A549 (cell line): ENCODE measurements at regions not wholly inside any gene's neighbourhood (a gene's known extent, or its start where the extent isn't known, plus 50 kb on each side); places are given as distances from the start of the nearest gene placed in this dataset.

Experiments used
- ATAC-seq, 2 experiments: fragments of 200-7000 bp in 1 of 2; fragments of >200 bp in 1 of 2; cut with Nextera tagmentation in 1 of 2; cut with Tn5 transposase in 1 of 2; 3 replicates each; pipeline versions ENCODE4 v1.8.0 to v1.9.1; 2018 to 2020; ENCODE audit warnings: mild to moderate bottlenecking in 1 of 2, moderate library complexity in 1 of 2
- CTCF ChIA-PET: fragments of 300-600 bp; sonication (Branson Sonifier 250); formaldehyde crosslinking; extraction: SDS; loops from one replicate; lab custom pipeline; 2021; ENCODE audit warnings: antibody characterized with exemption, inconsistent platforms; lab: Yijun Ruan, JAX
- POLR2A ChIA-PET: fragments of 350-600 bp; formaldehyde crosslinking; extraction: SDS; loops from one replicate; lab custom pipeline; 2021; ENCODE audit warnings: antibody characterized with exemption, inconsistent platforms; lab: Yijun Ruan, JAX
- DNase-seq, 2 experiments: peaks; one replicate each; pipeline versions ENCODE4 v3.0.0 to v3.0.0-alpha.2; 2011 to 2016; ENCODE audit warnings: low read depth in 1 of 2, low spot score in 1 of 2
- FAIRE-seq: peaks from 2 replicates; lab custom pipeline; 2011; peaks lifted over from hg19 to GRCh38; lab: Jason Lieb, UNC
- H3K27ac ChIP-seq, 2 experiments: fragments of >200 bp; sonication (Bioruptor Twin); formaldehyde crosslinking; 3 replicates each; pipeline ENCODE4 v1.5.1; 2016 to 2017
- H3K4me1 ChIP-seq: fragments of >200 bp; sonication (Bioruptor Twin); formaldehyde crosslinking; 3 replicates; pipeline ENCODE4 v1.6.1; 2016
- H3K4me2 ChIP-seq: fragments of >200 bp; sonication (Bioruptor Twin); formaldehyde crosslinking; 3 replicates; pipeline ENCODE4 v1.6.1; 2016
- H3K4me3 ChIP-seq: fragments of >200 bp; sonication (Bioruptor Twin); formaldehyde crosslinking; 3 replicates; pipeline ENCODE4 v1.5.1; 2016
- H3K9me3 ChIP-seq: fragments of >200 bp; sonication (Bioruptor Twin); formaldehyde crosslinking; 3 replicates; pipeline ENCODE4 v1.6.1; 2016
- BHLHE40 ChIP-seq: IDR thresholded peaks from 2 replicates; pipeline ENCODE4 v1.6.1; 2012; ENCODE audit warnings: low read depth, low read length, inconsistent platforms
- CBX2 ChIP-seq: fragments of 200-600 bp; sonication (generic); IDR thresholded peaks from 2 replicates; pipeline ENCODE4 v1.6.1; 2016; ENCODE audit warnings: low read depth, mild to moderate bottlenecking, borderline replicate concordance
- ELK1 ChIP-seq: fragments of 150-350 bp; IDR thresholded peaks from 2 replicates; pipeline ENCODE4 v1.6.1; 2014; ENCODE audit warnings: low read depth, mild to moderate bottlenecking, low read length
- ESRRA ChIP-seq: fragments of 150-350 bp; IDR thresholded peaks from 2 replicates; pipeline ENCODE4 v1.6.1; 2014; ENCODE audit warnings: mild to moderate bottlenecking, low read length, borderline replicate concordance
- HOXB5 ChIP-seq: fragments of 250-450 bp; sonication (Bioruptor Pico); IDR thresholded peaks from 2 replicates; pipeline ENCODE4 v1.5.0; 2020; ENCODE audit warnings: mild to moderate bottlenecking, moderate library complexity
- JUNB ChIP-seq: fragments of >200 bp; sonication (Bioruptor Twin); formaldehyde crosslinking; IDR thresholded peaks from 2 replicates; pipeline ENCODE4 v1.6.1; 2016
- KDM5A ChIP-seq: fragments of 200-600 bp; sonication (generic); IDR thresholded peaks from 2 replicates; pipeline ENCODE4 v1.6.1; 2016; ENCODE audit warnings: antibody characterized with exemption, mild to moderate bottlenecking
- MAZ ChIP-seq: fragments of 150-350 bp; IDR thresholded peaks from 2 replicates; pipeline ENCODE4 v1.6.1; 2014; ENCODE audit warnings: antibody characterized with exemption, low read depth, low read length, borderline replicate concordance
- NPAS2 ChIP-seq: fragments of 250-450 bp; sonication (Bioruptor Pico); IDR thresholded peaks from 2 replicates; pipeline ENCODE4 v1.8.0; 2022; ENCODE audit warnings: mild to moderate bottlenecking, moderate library complexity, borderline replicate concordance
- RAD21 ChIP-seq, 2 experiments: fragments of >200 bp in 1 of 2; sonication (Bioruptor Twin) in 1 of 2; formaldehyde crosslinking in 1 of 2; IDR thresholded peaks in 1 of 2; conservative IDR thresholded peaks in 1 of 2; 2 replicates in 1 of 2; 3 replicates in 1 of 2; pipeline ENCODE4 v1.6.1; 2012 to 2018; ENCODE audit warnings: inconsistent platforms in 1 of 2
- RFX5 ChIP-seq: fragments of 450-650 bp; IDR thresholded peaks from 2 replicates; pipeline ENCODE4 v1.7.1; 2014; ENCODE audit warnings: antibody characterized with exemption, mild to moderate bottlenecking, moderate library complexity
- RNF2 ChIP-seq: fragments of 200-600 bp; sonication (generic); IDR thresholded peaks from 2 replicates; pipeline ENCODE4 v1.6.1; 2016; ENCODE audit warnings: low read depth, mild to moderate bottlenecking, antibody characterized with exemption, moderate library complexity, borderline replicate concordance
- SMC3 ChIP-seq: fragments of >200 bp; sonication (Bioruptor Twin); formaldehyde crosslinking; IDR thresholded peaks from 3 replicates; pipeline ENCODE4 v1.6.1; 2018; ENCODE audit warnings: inconsistent platforms
- TFCP2L1 ChIP-seq: fragments of 250-450 bp; sonication (Bioruptor Pico); IDR thresholded peaks from 2 replicates; pipeline ENCODE4 v1.5.0; 2021; ENCODE audit warnings: mild to moderate bottlenecking
- TP53 ChIP-seq: fragments of 250-450 bp; sonication (Bioruptor Pico); IDR thresholded peaks from 2 replicates; pipeline ENCODE4 v1.5.0; 2021; ENCODE audit warnings: mild to moderate bottlenecking, moderate library complexity
- ZC3H11A ChIP-seq: fragments of 450-650 bp; IDR thresholded peaks from 2 replicates; pipeline ENCODE4 v1.6.1; 2014; ENCODE audit warnings: antibody characterized with exemption, mild to moderate bottlenecking
- ZNF302 ChIP-seq: fragments of 250-450 bp; sonication (Bioruptor Pico); IDR thresholded peaks from 2 replicates; pipeline ENCODE4 v1.9.0; 2021; ENCODE audit warnings: inconsistent platforms, mild to moderate bottlenecking, moderate library complexity
- WGBS: methylation state at CpG from one replicate; pipeline ENCODE4 v1.1.6; 2017; ENCODE audit errors: missing lambda C conversion rate; 5-methylcytosine and 5-hydroxymethylcytosine counted together
- TF ChIP-seq, protein P1 (sequence below): IDR thresholded peaks from 2 replicates; pipeline ENCODE4 v1.6.1; 2012
- TF ChIP-seq, protein P2 (sequence below): fragments of >200 bp; sonication (Bioruptor Twin); formaldehyde crosslinking; IDR thresholded peaks from 2 replicates; pipeline ENCODE4 v1.6.1; 2016
- TF ChIP-seq, protein P3 (sequence below): fragments of >200 bp; sonication (Bioruptor Twin); formaldehyde crosslinking; IDR thresholded peaks from 3 replicates; pipeline ENCODE4 v1.6.1; 2016
- TF ChIP-seq, protein P4 (sequence below): fragments of 250-450 bp; sonication (Bioruptor Pico); IDR thresholded peaks from 2 replicates; pipeline ENCODE4 v1.5.0; 2020; ENCODE audit warnings: low read depth, mild to moderate bottlenecking, moderate library complexity
- TF ChIP-seq, protein P5 (sequence below): fragments of 200-600 bp; sonication (generic); IDR thresholded peaks from 2 replicates; pipeline ENCODE4 v1.6.1; 2016; ENCODE audit warnings: antibody characterized with exemption, mild to moderate bottlenecking, moderate library complexity

DNA sequence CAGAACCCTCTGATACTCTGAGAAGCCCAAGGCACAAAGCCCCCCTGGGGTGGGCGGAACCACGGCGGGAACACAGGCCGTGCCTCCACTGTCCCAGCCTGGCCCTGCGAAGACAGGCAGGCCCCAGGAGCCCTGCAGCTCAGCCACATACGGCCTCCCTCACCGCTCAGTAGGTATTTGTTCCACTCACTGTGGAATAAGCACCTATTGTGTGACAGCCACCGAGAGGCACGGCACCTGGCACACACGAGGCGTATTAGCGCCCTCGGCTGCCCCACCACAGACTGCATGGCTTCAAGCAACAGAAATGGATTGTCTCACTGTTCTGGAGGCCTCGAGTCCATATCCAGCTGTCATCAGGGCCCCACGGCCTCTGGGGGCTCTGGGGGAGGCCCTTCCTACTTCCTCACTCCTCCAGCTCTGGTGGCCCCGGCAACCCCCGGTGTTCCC lies 66.3 kb downstream of the NCOR2 start:
- TF ChIP-seq CBX2 (no peak), ESRRA (no peak), KDM5A (no peak), HOXB5 (CRISPR knock-in tag) (no peak), SMC3 (no peak), RFX5 (no peak)
- TF ChIP-seq, protein P1, sequence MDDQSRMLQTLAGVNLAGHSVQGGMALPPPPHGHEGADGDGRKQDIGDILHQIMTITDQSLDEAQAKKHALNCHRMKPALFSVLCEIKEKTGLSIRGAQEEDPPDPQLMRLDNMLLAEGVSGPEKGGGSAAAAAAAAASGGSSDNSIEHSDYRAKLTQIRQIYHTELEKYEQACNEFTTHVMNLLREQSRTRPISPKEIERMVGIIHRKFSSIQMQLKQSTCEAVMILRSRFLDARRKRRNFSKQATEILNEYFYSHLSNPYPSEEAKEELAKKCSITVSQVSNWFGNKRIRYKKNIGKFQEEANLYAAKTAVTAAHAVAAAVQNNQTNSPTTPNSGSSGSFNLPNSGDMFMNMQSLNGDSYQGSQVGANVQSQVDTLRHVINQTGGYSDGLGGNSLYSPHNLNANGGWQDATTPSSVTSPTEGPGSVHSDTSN, result no peak
- CTCF ChIA-PET, result interaction anchor here (0.9 to 1.6 kb wide), 3 partner anchors 10 to 266 kb away, joined by 3 to 4 read pairs (median 3); no protein-coding TSS in a partner anchor

GRCh38 chr12:124499898-124500244 lies 67.5 kb downstream of the NCOR2 start:
- Histone ChIP-seq H3K4me2 (no peak overlapping the region), H3K4me1 (peaks cover 23% of the 10 kb centered on the region), H3K27ac (peak overlapping the region in 1 of 2 experiments; percentile 71; a peak in 3 of 6 replicates), H3K9me3 (no peaks in the 10 kb centered on the region), H3K4me3 (no peak overlapping the region)
- ChIA-PET POLR2A (no interaction called here), CTCF (interaction anchor here (1.0 to 1.2 kb wide), 3 partner anchors 10 to 266 kb away, joined by 3 read pairs; no protein-coding TSS in a partner anchor)
- no peak for TF ChIP-seq JUNB
- TF ChIP-seq, protein P2, sequence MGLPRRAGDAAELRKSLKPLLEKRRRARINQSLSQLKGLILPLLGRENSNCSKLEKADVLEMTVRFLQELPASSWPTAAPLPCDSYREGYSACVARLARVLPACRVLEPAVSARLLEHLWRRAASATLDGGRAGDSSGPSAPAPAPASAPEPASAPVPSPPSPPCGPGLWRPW, result no peak
- no peak for TF ChIP-seq CBX2
- no peak for TF ChIP-seq RNF2
- no peak for TF ChIP-seq TFCP2L1
- no peak for TF ChIP-seq ZNF302 (CRISPR knock-in tag)
- no peak for FAIRE-seq
- DNase-seq, result no peak
- no peak for ATAC-seq
- WGBS, result 89% methylated on average over 11 of the region's 11 CpGs

More for the DNA sequence above, 66.3 kb downstream of the NCOR2 start:
- ATAC-seq (peak in 1 of 2 experiments; percentile 7; a peak in 2 of 6 replicates), FAIRE-seq (no peak), DNase-seq (no peak)
- H3K4me1 ChIP-seq, result peaks cover 23% of the 10 kb centered on the region
- no peak overlapping the region for H3K4me3 ChIP-seq
- no peaks in the 10 kb centered on the region for H3K9me3 ChIP-seq
- POLR2A ChIA-PET, result no interaction called here
- no peak overlapping the region for H3K4me2 ChIP-seq
- H3K27ac ChIP-seq, result peak overlapping the region in 1 of 2 experiments; percentile 71; a peak in 3 of 6 replicates
- WGBS, result 91% methylated on average over 16 of the region's 17 CpGs

DNA sequence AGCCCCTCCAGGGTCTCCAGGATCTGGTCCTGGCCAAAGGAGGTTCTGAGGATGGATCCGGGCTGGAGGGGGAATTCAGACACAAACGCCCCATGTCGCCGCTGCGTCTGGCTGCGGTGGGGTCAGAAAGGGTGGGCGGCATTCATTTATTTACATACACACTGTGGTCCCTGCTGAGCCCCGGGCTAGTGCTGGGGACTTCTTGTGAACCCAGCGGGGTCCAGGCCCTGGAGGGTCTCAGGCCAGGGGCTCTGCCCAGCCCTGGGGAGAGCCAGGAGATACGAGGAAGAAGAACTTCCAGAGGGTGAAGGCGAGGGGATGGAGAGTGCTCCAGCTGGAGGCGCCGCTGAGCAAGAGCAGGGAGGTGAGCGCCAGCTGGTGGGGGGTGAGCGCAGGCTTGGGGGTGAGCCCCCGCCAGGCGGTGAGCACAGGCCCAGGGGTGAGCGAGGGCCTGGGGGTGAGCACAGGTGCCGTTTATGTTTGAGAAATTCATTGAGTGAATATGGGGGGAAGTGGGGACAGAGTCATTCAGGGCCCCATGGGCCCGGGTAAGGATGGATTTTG lies 68.1 kb downstream of the NCOR2 start:
- Histone ChIP-seq H3K9me3 (no peaks in the 10 kb centered on the region), H3K4me1 (peaks cover 23% of the 10 kb centered on the region), H3K4me3 (no peak overlapping the region), H3K4me2 (no peak overlapping the region), H3K27ac (peak overlapping the region in 1 of 2 experiments; percentile 71; a peak in 1 of 6 replicates)
- ATAC-seq, result no peak
- no peak for DNase-seq
- TF ChIP-seq TFCP2L1, result no peak
- TF ChIP-seq, protein P3, sequence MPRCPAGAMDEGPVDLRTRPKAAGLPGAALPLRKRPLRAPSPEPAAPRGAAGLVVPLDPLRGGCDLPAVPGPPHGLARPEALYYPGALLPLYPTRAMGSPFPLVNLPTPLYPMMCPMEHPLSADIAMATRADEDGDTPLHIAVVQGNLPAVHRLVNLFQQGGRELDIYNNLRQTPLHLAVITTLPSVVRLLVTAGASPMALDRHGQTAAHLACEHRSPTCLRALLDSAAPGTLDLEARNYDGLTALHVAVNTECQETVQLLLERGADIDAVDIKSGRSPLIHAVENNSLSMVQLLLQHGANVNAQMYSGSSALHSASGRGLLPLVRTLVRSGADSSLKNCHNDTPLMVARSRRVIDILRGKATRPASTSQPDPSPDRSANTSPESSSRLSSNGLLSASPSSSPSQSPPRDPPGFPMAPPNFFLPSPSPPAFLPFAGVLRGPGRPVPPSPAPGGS, result no peak
- TF ChIP-seq RAD21 (conservative IDR thresholded peaks at IDR 0.05 in 1 of 2, IDR thresholded peaks at IDR 0.05 in 1 of 2), result no peak
- TF ChIP-seq ELK1, result no peak
- no peak for TF ChIP-seq ZC3H11A
- TF ChIP-seq, protein P4, sequence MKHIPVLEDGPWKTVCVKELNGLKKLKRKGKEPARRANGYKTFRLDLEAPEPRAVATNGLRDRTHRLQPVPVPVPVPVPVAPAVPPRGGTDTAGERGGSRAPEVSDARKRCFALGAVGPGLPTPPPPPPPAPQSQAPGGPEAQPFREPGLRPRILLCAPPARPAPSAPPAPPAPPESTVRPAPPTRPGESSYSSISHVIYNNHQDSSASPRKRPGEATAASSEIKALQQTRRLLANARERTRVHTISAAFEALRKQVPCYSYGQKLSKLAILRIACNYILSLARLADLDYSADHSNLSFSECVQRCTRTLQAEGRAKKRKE (CRISPR knock-in tag), result no peak
- no peak for TF ChIP-seq NPAS2 (CRISPR knock-in tag)
- TF ChIP-seq BHLHE40, result no peak
- TF ChIP-seq RFX5, result no peak
- no peak for TF ChIP-seq MAZ
- TF ChIP-seq TP53 (CRISPR knock-in tag), result no peak
- TF ChIP-seq, protein P5, sequence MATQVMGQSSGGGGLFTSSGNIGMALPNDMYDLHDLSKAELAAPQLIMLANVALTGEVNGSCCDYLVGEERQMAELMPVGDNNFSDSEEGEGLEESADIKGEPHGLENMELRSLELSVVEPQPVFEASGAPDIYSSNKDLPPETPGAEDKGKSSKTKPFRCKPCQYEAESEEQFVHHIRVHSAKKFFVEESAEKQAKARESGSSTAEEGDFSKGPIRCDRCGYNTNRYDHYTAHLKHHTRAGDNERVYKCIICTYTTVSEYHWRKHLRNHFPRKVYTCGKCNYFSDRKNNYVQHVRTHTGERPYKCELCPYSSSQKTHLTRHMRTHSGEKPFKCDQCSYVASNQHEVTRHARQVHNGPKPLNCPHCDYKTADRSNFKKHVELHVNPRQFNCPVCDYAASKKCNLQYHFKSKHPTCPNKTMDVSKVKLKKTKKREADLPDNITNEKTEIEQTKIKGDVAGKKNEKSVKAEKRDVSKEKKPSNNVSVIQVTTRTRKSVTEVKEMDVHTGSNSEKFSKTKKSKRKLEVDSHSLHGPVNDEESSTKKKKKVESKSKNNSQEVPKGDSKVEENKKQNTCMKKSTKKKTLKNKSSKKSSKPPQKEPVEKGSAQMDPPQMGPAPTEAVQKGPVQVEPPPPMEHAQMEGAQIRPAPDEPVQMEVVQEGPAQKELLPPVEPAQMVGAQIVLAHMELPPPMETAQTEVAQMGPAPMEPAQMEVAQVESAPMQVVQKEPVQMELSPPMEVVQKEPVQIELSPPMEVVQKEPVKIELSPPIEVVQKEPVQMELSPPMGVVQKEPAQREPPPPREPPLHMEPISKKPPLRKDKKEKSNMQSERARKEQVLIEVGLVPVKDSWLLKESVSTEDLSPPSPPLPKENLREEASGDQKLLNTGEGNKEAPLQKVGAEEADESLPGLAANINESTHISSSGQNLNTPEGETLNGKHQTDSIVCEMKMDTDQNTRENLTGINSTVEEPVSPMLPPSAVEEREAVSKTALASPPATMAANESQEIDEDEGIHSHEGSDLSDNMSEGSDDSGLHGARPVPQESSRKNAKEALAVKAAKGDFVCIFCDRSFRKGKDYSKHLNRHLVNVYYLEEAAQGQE, result no peak
- ChIA-PET CTCF (interaction anchor here (2.0 kb wide), 1 partner anchor 12 kb away, joined by 6 read pairs; no protein-coding TSS in a partner anchor), POLR2A (no interaction called here)
- FAIRE-seq, result no peak
- 93% methylated on average over 20 of the region's 20 CpGs for WGBS
